ENCODE measurements at regions not wholly inside any gene's neighbourhood (a gene's known extent, or its start where the extent isn't known, plus 50 kb on each side); places are given as distances from the start of the nearest gene placed in this dataset.

DNA sequence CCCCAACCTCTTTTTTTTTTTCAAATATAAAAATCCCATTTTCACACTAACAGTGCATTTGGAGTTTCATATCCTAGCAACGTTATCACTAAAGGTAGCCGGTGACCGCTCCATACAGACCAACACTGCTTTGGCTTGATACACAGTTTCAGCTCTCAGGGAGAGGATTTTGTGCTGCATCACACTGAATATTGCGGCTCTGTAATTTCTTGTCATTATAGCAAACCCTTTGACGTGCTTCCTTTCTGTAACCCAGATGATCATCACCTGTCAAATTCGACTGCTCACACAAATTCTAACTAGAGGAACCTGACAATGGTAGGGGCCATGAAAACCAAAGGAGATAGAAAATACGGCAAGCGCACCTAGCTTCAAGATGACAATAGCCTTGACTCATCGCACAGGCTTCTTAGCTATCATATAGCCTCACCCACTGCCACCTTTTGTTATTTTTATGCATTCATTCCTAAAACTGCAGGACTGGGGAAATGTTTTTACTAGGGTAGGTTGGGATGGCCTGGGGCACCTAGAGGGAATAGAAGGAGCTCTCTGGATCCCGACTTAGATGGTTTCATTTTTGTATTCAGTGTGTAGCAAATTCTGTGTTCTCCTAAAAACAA lies 582.9 kb upstream of the PIK3C3 start:
- TF ChIP-seq, protein P1, sequence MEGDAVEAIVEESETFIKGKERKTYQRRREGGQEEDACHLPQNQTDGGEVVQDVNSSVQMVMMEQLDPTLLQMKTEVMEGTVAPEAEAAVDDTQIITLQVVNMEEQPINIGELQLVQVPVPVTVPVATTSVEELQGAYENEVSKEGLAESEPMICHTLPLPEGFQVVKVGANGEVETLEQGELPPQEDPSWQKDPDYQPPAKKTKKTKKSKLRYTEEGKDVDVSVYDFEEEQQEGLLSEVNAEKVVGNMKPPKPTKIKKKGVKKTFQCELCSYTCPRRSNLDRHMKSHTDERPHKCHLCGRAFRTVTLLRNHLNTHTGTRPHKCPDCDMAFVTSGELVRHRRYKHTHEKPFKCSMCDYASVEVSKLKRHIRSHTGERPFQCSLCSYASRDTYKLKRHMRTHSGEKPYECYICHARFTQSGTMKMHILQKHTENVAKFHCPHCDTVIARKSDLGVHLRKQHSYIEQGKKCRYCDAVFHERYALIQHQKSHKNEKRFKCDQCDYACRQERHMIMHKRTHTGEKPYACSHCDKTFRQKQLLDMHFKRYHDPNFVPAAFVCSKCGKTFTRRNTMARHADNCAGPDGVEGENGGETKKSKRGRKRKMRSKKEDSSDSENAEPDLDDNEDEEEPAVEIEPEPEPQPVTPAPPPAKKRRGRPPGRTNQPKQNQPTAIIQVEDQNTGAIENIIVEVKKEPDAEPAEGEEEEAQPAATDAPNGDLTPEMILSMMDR (conservative IDR thresholded peaks at IDR 0.05; ENCODE audit: low read depth, low read length): no peak
- no peak for TF ChIP-seq EZH2phosphoT487 (IDR thresholded peaks at IDR 0.05; ENCODE audit: borderline replicate concordance, low read length)
